GM15510 (cell line): ENCODE measurements at regions not wholly inside any gene's neighbourhood (a gene's known extent, or its start where the extent isn't known, plus 50 kb on each side); places are given as distances from the start of the nearest gene placed in this dataset.

Source experiments
- POLR2A ChIP-seq: IDR thresholded peaks from 3 replicates; pipeline ENCODE4 v1.6.1; 2011; ENCODE audit warnings: borderline replicate concordance; ENCODE audit not compliant: insufficient read length; ENCODE audit errors: extremely low read depth

GRCh38 chr6:113530769-113531168 lies 326.4 kb upstream of the MARCKS start:
- no peak for TF ChIP-seq POLR2A

- TF ChIP-seq POLR2A: no peak
These were observed 317.9 kb upstream of the MARCKS start for GRCh38 chr6:113539202-113539601.

- no peak for TF ChIP-seq POLR2A
These were observed 317.5 kb upstream of the MARCKS start for GRCh38 chr6:113539623-113540022.

- TF ChIP-seq POLR2A: no peak
These were observed 316.7 kb upstream of the MARCKS start for GRCh38 chr6:113540466-113540865.

GRCh38 chr6:113551168-113551567 lies 306.0 kb upstream of the MARCKS start:
- TF ChIP-seq POLR2A: no peak

GRCh38 chr6:113556775-113557174 lies 300.4 kb upstream of the MARCKS start:
- TF ChIP-seq POLR2A: no peak

GRCh38 chr6:113558431-113558830 lies 298.7 kb upstream of the MARCKS start:
- TF ChIP-seq POLR2A: no peak

- TF ChIP-seq POLR2A: no peak
These were observed 298.2 kb upstream of the MARCKS start for GRCh38 chr6:113558966-113559365.

GRCh38 chr6:113560376-113560775 lies 296.8 kb upstream of the MARCKS start:
- TF ChIP-seq POLR2A: no peak

- TF ChIP-seq POLR2A: no peak
These were observed 296.2 kb upstream of the MARCKS start for GRCh38 chr6:113560908-113561307.

- TF ChIP-seq POLR2A: no peak
These were observed 294.9 kb upstream of the MARCKS start for GRCh38 chr6:113562248-113562647.

- no peak for TF ChIP-seq POLR2A
These were observed 292.6 kb upstream of the MARCKS start for GRCh38 chr6:113564371-113565171.

- TF ChIP-seq POLR2A: no peak
These were observed 291.8 kb upstream of the MARCKS start for GRCh38 chr6:113565306-113565705.

- TF ChIP-seq POLR2A: no peak
These were observed 287.0 kb upstream of the MARCKS start for GRCh38 chr6:113570161-113570560.

GRCh38 chr6:113570641-113571040 lies 286.5 kb upstream of the MARCKS start:
- TF ChIP-seq POLR2A: no peak

GRCh38 chr6:113574147-113574546 lies 283.0 kb upstream of the MARCKS start:
- TF ChIP-seq POLR2A: no peak
